Bone marrow (tissue), 2 donors: ENCODE measurements at regions not wholly inside any gene's neighbourhood (a gene's known extent, or its start where the extent isn't known, plus 50 kb on each side); places are given as distances from the start of the nearest gene placed in this dataset.

Experiments
- DNase-seq, 2 donors: peaks; one replicate each; lab custom pipeline; 2025; lab: John Stamatoyannopoulos, UW

DNA sequence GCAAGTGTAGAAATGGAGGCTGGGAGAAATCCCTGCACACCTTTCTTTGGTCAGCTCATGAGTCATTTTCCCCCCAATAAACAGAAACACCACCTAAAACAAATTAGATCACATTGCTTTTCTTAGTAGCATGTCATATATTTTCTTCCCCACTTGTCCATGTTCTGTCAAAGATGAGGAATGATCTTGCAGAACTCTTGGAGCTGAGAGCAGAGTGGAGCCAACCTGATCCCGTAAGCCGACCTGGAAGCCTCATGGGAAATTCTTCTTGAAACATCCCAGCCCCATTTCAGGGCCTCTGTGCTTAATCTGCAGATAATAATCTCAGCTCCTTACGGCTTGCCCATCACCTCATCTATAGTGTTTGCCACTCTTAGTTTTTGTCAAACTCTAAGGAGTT lies 284.6 kb upstream of the ELAC2 start:
- no peak for DNase-seq

- DNase-seq, result no peak
Measured at GRCh38 chr17:13297183-13297582, 279.4 kb upstream of the ELAC2 start.

DNA sequence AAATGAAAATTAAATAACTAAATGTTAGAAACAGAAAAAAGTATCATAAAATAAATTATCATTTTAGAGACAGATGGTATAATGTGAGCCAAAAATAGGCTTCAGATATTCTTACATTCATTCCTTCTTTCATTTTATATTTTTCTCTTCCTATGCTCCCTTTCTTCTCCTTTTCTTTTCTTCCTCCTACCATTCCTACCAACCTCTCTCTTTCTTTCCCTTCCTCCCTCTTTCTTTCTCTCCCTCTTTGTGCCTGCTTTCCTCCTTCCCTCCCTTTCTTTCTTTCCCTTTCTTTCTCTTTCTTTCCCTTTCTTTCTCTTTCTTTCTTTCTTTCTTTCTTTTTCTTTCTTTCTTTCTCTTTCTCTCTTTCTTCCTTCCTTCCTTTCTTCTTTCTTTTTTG lies 275.6 kb upstream of the ELAC2 start:
- DNase-seq, result no peak

GRCh38 chr17:13292291-13292690 lies 274.5 kb upstream of the ELAC2 start:
- no peak for DNase-seq

DNA sequence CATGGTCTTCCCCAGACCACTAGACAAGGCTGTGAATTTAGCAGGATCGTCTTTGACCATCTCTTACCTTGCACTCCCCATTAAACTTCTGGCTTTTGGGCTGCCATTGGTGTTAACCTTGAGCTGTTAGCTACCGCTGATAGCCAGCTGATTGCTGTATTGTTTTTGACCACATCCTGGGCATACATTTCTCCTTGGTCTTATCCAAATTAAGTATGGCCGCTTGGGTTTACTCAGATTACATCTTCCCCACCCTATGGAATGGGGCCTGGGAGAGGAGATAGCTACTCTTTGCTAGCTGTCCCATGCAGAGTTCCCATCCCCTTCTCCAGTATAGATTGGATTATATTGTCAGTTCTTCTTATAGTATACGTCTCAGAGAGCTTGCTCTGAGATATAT lies 270.4 kb upstream of the ELAC2 start:
- DNase-seq, result no peak

DNA sequence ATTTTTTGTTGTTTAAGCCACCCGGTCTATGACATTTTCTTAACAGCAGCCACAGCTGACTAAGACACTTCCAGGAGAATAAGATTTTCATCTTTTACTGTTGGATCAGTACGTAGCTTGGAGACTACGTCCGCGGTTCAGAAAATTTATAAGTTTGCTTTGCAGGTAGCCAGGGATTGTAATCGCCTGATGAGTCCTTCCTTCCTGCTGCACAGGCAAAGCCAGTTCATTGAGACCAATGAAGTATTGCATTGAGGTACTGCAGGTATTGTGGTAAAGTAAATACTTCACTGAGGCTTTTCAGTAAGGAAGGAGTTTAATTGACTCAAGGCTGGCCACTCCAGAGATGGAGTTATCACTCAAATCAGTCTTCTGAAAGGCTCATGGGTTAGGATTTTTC lies 269.4 kb upstream of the ELAC2 start:
- no peak for DNase-seq

- no peak for DNase-seq
Measured at GRCh38 chr17:13283606-13284005, 265.8 kb upstream of the ELAC2 start.

- no peak for DNase-seq
Measured at GRCh38 chr17:13281626-13282025, 263.8 kb upstream of the ELAC2 start.

GRCh38 chr17:13273806-13274205 lies 256.0 kb upstream of the ELAC2 start:
- DNase-seq, result no peak

DNA sequence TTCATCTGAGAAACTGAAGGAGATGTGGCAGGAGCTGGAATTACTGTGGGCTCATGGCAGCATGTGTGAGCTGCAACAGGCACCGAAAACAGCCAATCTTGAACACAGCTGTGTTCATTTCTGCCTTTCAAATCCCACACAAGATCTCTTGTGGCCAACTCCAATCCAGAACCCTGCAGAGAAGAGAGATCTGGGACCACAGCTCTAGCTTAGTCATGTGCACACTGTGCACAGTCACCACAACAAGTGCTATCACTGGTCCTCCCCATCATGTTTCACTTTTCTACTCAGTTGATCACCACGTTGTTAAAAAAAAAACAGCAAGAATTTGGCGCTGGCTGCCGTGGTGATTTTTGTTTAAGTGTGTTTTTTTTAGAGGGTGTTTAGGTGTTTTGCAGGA lies 254.5 kb upstream of the ELAC2 start:
- DNase-seq, result no peak

GRCh38 chr17:13268791-13269595 lies 251.2 kb upstream of the ELAC2 start:
- no peak for DNase-seq

DNA sequence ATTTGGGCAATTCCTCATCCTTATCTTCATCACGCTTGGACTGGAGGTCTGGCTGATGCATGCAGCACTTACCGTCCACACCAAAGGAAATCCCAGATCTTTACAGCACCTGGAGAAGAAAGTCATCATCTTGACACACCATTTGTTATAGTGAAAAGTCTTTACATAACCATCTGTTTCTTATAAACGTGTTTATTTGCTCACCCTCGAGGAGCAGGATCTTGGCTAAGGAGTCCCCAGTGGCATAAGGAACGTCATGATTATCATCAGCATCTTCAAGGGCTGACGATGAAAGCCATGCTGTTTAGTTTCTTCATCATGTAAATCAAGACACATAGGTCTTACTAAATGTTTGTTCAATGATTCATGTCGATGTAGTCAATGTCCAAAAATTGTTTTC lies 248.8 kb upstream of the ELAC2 start:
- no peak for DNase-seq

GRCh38 chr17:13265311-13265710 lies 247.5 kb upstream of the ELAC2 start:
- DNase-seq, result no peak

GRCh38 chr17:13263746-13264145 lies 245.9 kb upstream of the ELAC2 start:
- DNase-seq, result no peak

- no peak for DNase-seq
Measured at GRCh38 chr17:13256545-13256944, 238.7 kb upstream of the ELAC2 start.

- DNase-seq, result no peak
Measured at GRCh38 chr17:13253733-13254410, 236.0 kb upstream of the ELAC2 start.

GRCh38 chr17:13244513-13244912 lies 226.7 kb upstream of the ELAC2 start:
- no peak for DNase-seq

DNA sequence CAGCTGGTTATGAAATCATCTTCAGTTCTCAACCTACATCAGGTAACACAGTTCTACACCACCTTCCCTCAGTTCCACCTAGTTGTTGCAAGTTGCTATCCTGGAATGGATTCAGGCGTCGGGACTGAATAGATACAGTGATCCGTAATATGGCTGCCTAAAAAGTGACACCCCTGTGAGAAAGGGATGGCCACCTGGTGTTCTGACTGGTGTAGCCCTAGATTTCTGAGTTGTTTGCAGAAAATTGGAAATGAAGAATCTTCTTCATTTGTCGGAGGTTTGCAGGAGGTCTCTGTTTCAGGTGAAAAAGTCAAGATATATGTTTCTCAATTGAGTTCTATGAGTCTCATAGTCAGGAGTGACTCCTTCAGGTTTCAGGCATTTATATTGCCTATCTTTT lies 225.8 kb upstream of the ELAC2 start:
- DNase-seq, result no peak

GRCh38 chr17:13240851-13241250 lies 223.0 kb upstream of the ELAC2 start:
- no peak for DNase-seq

- DNase-seq, result no peak
Measured at GRCh38 chr17:13230350-13231264, 212.8 kb upstream of the ELAC2 start.

DNA sequence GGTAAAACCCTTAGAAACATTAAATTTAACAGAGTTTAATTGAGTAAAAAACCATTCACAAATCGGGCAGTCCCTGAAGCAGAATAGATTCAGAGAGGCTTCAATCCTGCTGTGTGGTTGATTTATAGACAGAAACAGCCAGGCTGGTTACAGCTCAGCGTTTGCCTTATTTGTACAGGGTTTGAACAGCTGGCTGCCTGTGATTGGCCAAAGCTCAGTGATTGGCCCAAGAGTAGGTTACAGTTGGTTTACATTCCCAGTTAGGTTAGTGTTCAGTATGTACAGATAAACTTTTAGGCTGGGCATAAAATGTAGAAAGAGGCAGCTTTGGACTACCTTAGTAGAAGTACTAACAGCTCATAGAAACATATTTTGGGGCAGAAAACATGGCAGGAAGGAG lies 210.4 kb upstream of the ELAC2 start:
- no peak for DNase-seq

GRCh38 chr17:13222975-13223374 lies 205.1 kb upstream of the ELAC2 start:
- DNase-seq, result no peak

- no peak for DNase-seq
Measured at GRCh38 chr17:13212860-13213259, 195.0 kb upstream of the ELAC2 start.
